ENCODE measurements at regions not wholly inside any gene's neighbourhood (a gene's known extent, or its start where the extent isn't known, plus 50 kb on each side); places are given as distances from the start of the nearest gene placed in this dataset.

GRCh38 chr3:180855956-180856355 lies 56.5 kb upstream of the FXR1 start:
- DNase-seq, result no peak
- intact Hi-C loops (cut with DNase I; ENCODE audit: low total_unique reads), result no loop called here
- Histone ChIP-seq H3K36me3 (no peaks in the 10 kb centered on the region), H3K27me3 (no peaks in the 10 kb centered on the region), H3K9me3 (peaks cover 0 to 4% of the 10 kb centered on the region in 2 donors), H3K4me1 (no peaks in the 10 kb centered on the region), H3K27ac (no peak overlapping the region), H3K4me3 (no peak overlapping the region)
- TF ChIP-seq, protein P1, sequence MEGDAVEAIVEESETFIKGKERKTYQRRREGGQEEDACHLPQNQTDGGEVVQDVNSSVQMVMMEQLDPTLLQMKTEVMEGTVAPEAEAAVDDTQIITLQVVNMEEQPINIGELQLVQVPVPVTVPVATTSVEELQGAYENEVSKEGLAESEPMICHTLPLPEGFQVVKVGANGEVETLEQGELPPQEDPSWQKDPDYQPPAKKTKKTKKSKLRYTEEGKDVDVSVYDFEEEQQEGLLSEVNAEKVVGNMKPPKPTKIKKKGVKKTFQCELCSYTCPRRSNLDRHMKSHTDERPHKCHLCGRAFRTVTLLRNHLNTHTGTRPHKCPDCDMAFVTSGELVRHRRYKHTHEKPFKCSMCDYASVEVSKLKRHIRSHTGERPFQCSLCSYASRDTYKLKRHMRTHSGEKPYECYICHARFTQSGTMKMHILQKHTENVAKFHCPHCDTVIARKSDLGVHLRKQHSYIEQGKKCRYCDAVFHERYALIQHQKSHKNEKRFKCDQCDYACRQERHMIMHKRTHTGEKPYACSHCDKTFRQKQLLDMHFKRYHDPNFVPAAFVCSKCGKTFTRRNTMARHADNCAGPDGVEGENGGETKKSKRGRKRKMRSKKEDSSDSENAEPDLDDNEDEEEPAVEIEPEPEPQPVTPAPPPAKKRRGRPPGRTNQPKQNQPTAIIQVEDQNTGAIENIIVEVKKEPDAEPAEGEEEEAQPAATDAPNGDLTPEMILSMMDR (IDR thresholded peaks at IDR 0.05), result no peak
- no peak for TF ChIP-seq POLR2A (IDR thresholded peaks at IDR 0.05)

GRCh38 chr3:180860180-180860858 lies 52.2 kb upstream of the FXR1 start:
- TF ChIP-seq, protein P1 (IDR thresholded peaks at IDR 0.05), result no peak
- no peak for TF ChIP-seq POLR2A (IDR thresholded peaks at IDR 0.05)
- intact Hi-C loops (cut with DNase I; ENCODE audit: low total_unique reads), result no loop called here
- H3K4me3 ChIP-seq, result no peak overlapping the region
- H3K36me3 ChIP-seq, result no peaks in the 10 kb centered on the region
- H3K4me1 ChIP-seq, result no peaks in the 10 kb centered on the region
- no peaks in the 10 kb centered on the region for H3K27me3 ChIP-seq
- no peak overlapping the region for H3K27ac ChIP-seq
- no peak for DNase-seq
- peaks cover 0 to 5% of the 10 kb centered on the region in 2 donors for H3K9me3 ChIP-seq
